Neural progenitor cell (in vitro differentiated cells): ENCODE measurements at regions not wholly inside any gene's neighbourhood (a gene's known extent, or its start where the extent isn't known, plus 50 kb on each side); places are given as distances from the start of the nearest gene placed in this dataset.

Experiments used
- DNase-seq: peaks from one replicate; pipeline ENCODE4 v3.0.0-alpha.2; 2016; ENCODE audit warnings: low spot score
- H2AFZ ChIP-seq: fragments of 200-600 bp; sonication (generic); replicated peaks from 2 replicates; pipeline ENCODE4 v1.6.1; 2016; ENCODE audit warnings: antibody characterized with exemption
- H3F3A ChIP-seq: fragments of 200-600 bp; sonication (generic); 2 replicates; pipeline ENCODE4 v1.6.1; 2016; ENCODE audit warnings: antibody characterized with exemption, low read depth
- H3K27ac ChIP-seq: fragments of 200-600 bp; sonication (generic); 2 replicates; pipeline ENCODE4 v1.5.1; 2016; ENCODE audit warnings: mild to moderate bottlenecking
- H3K27me3 ChIP-seq: fragments of 200-600 bp; sonication (generic); 2 replicates; pipeline ENCODE4 v1.6.1; 2016; ENCODE audit warnings: mild to moderate bottlenecking, moderate library complexity
- H3K36me3 ChIP-seq: fragments of 200-600 bp; sonication (generic); 2 replicates; pipeline ENCODE4 v1.5.1; 2016
- H3K4me1 ChIP-seq: fragments of 200-600 bp; sonication (generic); 2 replicates; pipeline ENCODE4 v1.6.1; 2016; ENCODE audit warnings: mixed run types
- H3K4me2 ChIP-seq: fragments of 200-600 bp; sonication (generic); 2 replicates; pipeline ENCODE4 v1.6.1; 2016
- H3K4me3 ChIP-seq: fragments of 200-600 bp; sonication (generic); 2 replicates; pipeline ENCODE4 v1.5.1; 2016
- H3K79me2 ChIP-seq: fragments of 200-600 bp; sonication (generic); 2 replicates; pipeline ENCODE4 v1.6.1; 2016; ENCODE audit warnings: low read depth
- H3K9ac ChIP-seq: fragments of 200-600 bp; sonication (generic); 2 replicates; pipeline ENCODE4 v1.6.1; 2016
- H3K9me3 ChIP-seq: fragments of 200-600 bp; sonication (generic); 2 replicates; pipeline ENCODE4 v1.5.1; 2016; ENCODE audit warnings: low read depth
- H4K20me1 ChIP-seq: fragments of 200-600 bp; sonication (generic); 2 replicates; pipeline ENCODE4 v1.6.1; 2016; ENCODE audit warnings: low read depth
- H3K27ac Mint-ChIP-seq: 3 replicates; pipeline ENCODE4 v1.8.0; 2021; ENCODE audit warnings: mixed read lengths
- H3K27me3 Mint-ChIP-seq: 2 replicates; pipeline ENCODE4 v1.8.0; 2022; ENCODE audit warnings: low read depth, mild to moderate bottlenecking, inconsistent platforms, moderate library complexity, mixed read lengths; ENCODE audit not compliant: insufficient read depth
- H3K36me3 Mint-ChIP-seq: 3 replicates; pipeline ENCODE4 v1.8.0; 2021; ENCODE audit warnings: mixed read lengths
- H3K4me1 Mint-ChIP-seq: 3 replicates; pipeline ENCODE4 v1.8.0; 2021; ENCODE audit warnings: mixed read lengths
- H3K4me3 Mint-ChIP-seq: 3 replicates; pipeline ENCODE4 v1.8.0; 2021; ENCODE audit warnings: mild to moderate bottlenecking, moderate library complexity, mixed read lengths
- H3K9me3 Mint-ChIP-seq: 3 replicates; pipeline ENCODE4 v1.8.0; 2020; ENCODE audit warnings: mixed read lengths
- CTCF ChIP-seq: fragments of 200-600 bp; sonication (generic); IDR thresholded peaks from 2 replicates; pipeline ENCODE4 v1.5.1; 2017; ENCODE audit warnings: antibody characterized with exemption, mild to moderate bottlenecking
- EZH2 ChIP-seq: fragments of 200-600 bp; sonication (generic); IDR thresholded peaks from 2 replicates; pipeline ENCODE4 v1.6.1; 2017; ENCODE audit warnings: antibody characterized with exemption, mild to moderate bottlenecking, moderate library complexity
- EZH2phosphoT487 ChIP-seq: fragments of 200-600 bp; sonication (generic); IDR thresholded peaks from 2 replicates; pipeline ENCODE4 v1.6.1; 2017; ENCODE audit warnings: antibody characterized with exemption

- no peak overlapping the region for H3K9ac ChIP-seq
- peaks cover 25% of the 10 kb centered on the region for H3K4me1 Mint-ChIP-seq
- H3K36me3 Mint-ChIP-seq, result peaks cover 56% of the 10 kb centered on the region
- H3K27ac ChIP-seq, result no peak overlapping the region
- peaks cover 11% of the 10 kb centered on the region for H3K9me3 Mint-ChIP-seq
- TF ChIP-seq EZH2phosphoT487 (no peak), EZH2 (no peak), CTCF (no peak)
- H3K27me3 Mint-ChIP-seq, result peaks cover 6% of the 10 kb centered on the region
- no peaks in the 10 kb centered on the region for H3K9me3 ChIP-seq
- no peaks in the 10 kb centered on the region for H3K79me2 ChIP-seq
- no peak overlapping the region for H3K4me2 ChIP-seq
- H3K4me3 ChIP-seq, result no peak overlapping the region
- H3K4me1 ChIP-seq, result peaks cover 15% of the 10 kb centered on the region
- H3K27me3 ChIP-seq, result no peaks in the 10 kb centered on the region
- peak; percentile 15 for DNase-seq
- no peaks in the 10 kb centered on the region for H3K36me3 ChIP-seq
- H3K27ac Mint-ChIP-seq, result peak overlapping the region; percentile 88
- no peaks in the 10 kb centered on the region for H4K20me1 ChIP-seq
- no peak overlapping the region for H3K4me3 Mint-ChIP-seq
- no peak overlapping the region for H2AFZ ChIP-seq
- peaks cover 13% of the 10 kb centered on the region for H3F3A ChIP-seq
These were observed 283.8 kb upstream of the RGMA start for GRCh38 chr15:93372865-93373223.

- H3K36me3 ChIP-seq, result no peaks in the 10 kb centered on the region
- H3K4me3 ChIP-seq, result no peak overlapping the region
- H3K79me2 ChIP-seq, result no peaks in the 10 kb centered on the region
- H3K36me3 Mint-ChIP-seq, result peaks cover 53% of the 10 kb centered on the region
- H3K4me2 ChIP-seq, result no peak overlapping the region
- H3K9me3 ChIP-seq, result no peaks in the 10 kb centered on the region
- H3K27me3 Mint-ChIP-seq, result peaks cover 6% of the 10 kb centered on the region
- TF ChIP-seq EZH2, result no peak
- H3K4me1 ChIP-seq, result peaks cover 17% of the 10 kb centered on the region
- H2AFZ ChIP-seq, result no peak overlapping the region
- DNase-seq, result no peak
- H3K27ac Mint-ChIP-seq, result peak overlapping the region; percentile 88
- peaks cover 8% of the 10 kb centered on the region for H3K9me3 Mint-ChIP-seq
- no peaks in the 10 kb centered on the region for H3K27me3 ChIP-seq
- H3K4me3 Mint-ChIP-seq, result no peak overlapping the region
- no peak overlapping the region for H3K9ac ChIP-seq
- H3F3A ChIP-seq, result peaks cover 18% of the 10 kb centered on the region
- no peaks in the 10 kb centered on the region for H4K20me1 ChIP-seq
- H3K27ac ChIP-seq, result no peak overlapping the region
- H3K4me1 Mint-ChIP-seq, result peaks cover 24% of the 10 kb centered on the region
These were observed 283.3 kb upstream of the RGMA start for GRCh38 chr15:93372208-93372864.

GRCh38 chr15:93366387-93367100 is 277.5 kb upstream of the RGMA start:
- peaks cover 56% of the 10 kb centered on the region for H3K4me1 Mint-ChIP-seq

More at GRCh38 chr15:93366387-93367100, 277.5 kb upstream of the RGMA start:
- peak overlapping the region; percentile 42 for H3K4me2 ChIP-seq
- no peak overlapping the region for H2AFZ ChIP-seq
- no peaks in the 10 kb centered on the region for H4K20me1 ChIP-seq
- H3K4me3 ChIP-seq, result no peak overlapping the region
- Mint-ChIP-seq H3K36me3 (peaks cover 11% of the 10 kb centered on the region), H3K27me3 (no peaks in the 10 kb centered on the region), H3K27ac (peak overlapping the region; percentile 98), H3K4me3 (peak overlapping the region; percentile 37), H3K9me3 (peaks cover 3% of the 10 kb centered on the region)
- no peaks in the 10 kb centered on the region for H3K9me3 ChIP-seq
- peak; percentile 28 for DNase-seq
- no peaks in the 10 kb centered on the region for H3K27me3 ChIP-seq
- H3K36me3 ChIP-seq, result no peaks in the 10 kb centered on the region
- no peak overlapping the region for H3K9ac ChIP-seq
- peaks cover 2% of the 10 kb centered on the region for H3K79me2 ChIP-seq
- peaks cover 41% of the 10 kb centered on the region for H3K4me1 ChIP-seq
- peaks cover 58% of the 10 kb centered on the region for H3F3A ChIP-seq
- TF ChIP-seq EZH2phosphoT487 (no peak), EZH2 (no peak), CTCF (no peak)
- peak overlapping the region; percentile 89 for H3K27ac ChIP-seq
